MM.1S (cell line): ENCODE measurements at regions not wholly inside any gene's neighbourhood (a gene's known extent, or its start where the extent isn't known, plus 50 kb on each side); places are given as distances from the start of the nearest gene placed in this dataset.

Source experiments
- DNase-seq: peaks from one replicate; pipeline ENCODE4 v3.0.0-alpha.2; 2015
- H2AFZ ChIP-seq: fragments of 300-600 bp; sonication (generic); 2 replicates; pipeline ENCODE4 v1.6.0; 2016; ENCODE audit warnings: antibody characterized with exemption, low read length
- H3F3A ChIP-seq: fragments of 300-600 bp; sonication (generic); 2 replicates; pipeline ENCODE4 v1.6.1; 2016; ENCODE audit warnings: mild to moderate bottlenecking, antibody characterized with exemption, low read length, moderate library complexity, mixed read lengths; ENCODE audit not compliant: insufficient read depth
- H3K27ac ChIP-seq: fragments of 300-600 bp; sonication (generic); 2 replicates; pipeline ENCODE4 v1.5.1; 2016; ENCODE audit warnings: mild to moderate bottlenecking, low read length
- H3K27me3 ChIP-seq: fragments of 300-600 bp; sonication (generic); replicated peaks from 2 replicates; pipeline ENCODE4 v1.6.0; 2016; ENCODE audit warnings: low read length; ENCODE audit not compliant: insufficient read depth
- H3K36me3 ChIP-seq: fragments of 300-600 bp; sonication (generic); replicated peaks from 2 replicates; pipeline ENCODE4 v1.6.1; 2016; ENCODE audit warnings: mild to moderate bottlenecking, low read length, mixed read lengths; ENCODE audit not compliant: insufficient read depth
- H3K4me1 ChIP-seq: fragments of 300-600 bp; sonication (generic); 2 replicates; pipeline ENCODE4 v1.6.1; 2016; ENCODE audit warnings: low read length, mixed read lengths
- H3K4me2 ChIP-seq: fragments of 300-600 bp; sonication (generic); 2 replicates; pipeline ENCODE4 v1.6.0; 2016; ENCODE audit warnings: low read depth, low read length
- H3K4me3 ChIP-seq: fragments of 300-600 bp; sonication (generic); 2 replicates; pipeline ENCODE4 v1.5.1; 2016; ENCODE audit warnings: low read length, mixed read lengths
- H3K79me2 ChIP-seq: fragments of 300-600 bp; sonication (generic); 2 replicates; pipeline ENCODE4 v1.6.1; 2016; ENCODE audit warnings: mixed run types, low read length, mixed read lengths
- H3K9ac ChIP-seq: fragments of 300-600 bp; sonication (generic); 2 replicates; pipeline ENCODE4 v1.6.1; 2016; ENCODE audit warnings: low read length, mixed read lengths
- H3K9me2 ChIP-seq: fragments of 300-600 bp; sonication (generic); replicated peaks from 2 replicates; pipeline ENCODE4 v1.6.1; 2016; ENCODE audit warnings: mild to moderate bottlenecking, low read length, mixed read lengths; ENCODE audit not compliant: insufficient read depth
- H3K9me3 ChIP-seq: fragments of 300-600 bp; sonication (generic); replicated peaks from 2 replicates; pipeline ENCODE4 v1.6.1; 2016; ENCODE audit warnings: mild to moderate bottlenecking, low read length, mixed read lengths; ENCODE audit not compliant: insufficient read depth
- H4K20me1 ChIP-seq: fragments of 300-600 bp; sonication (generic); 2 replicates; pipeline ENCODE4 v1.6.1; 2016; ENCODE audit warnings: mild to moderate bottlenecking, low read length, moderate library complexity, mixed read lengths; ENCODE audit not compliant: insufficient read depth
- CTCF ChIP-seq: fragments of 300-600 bp; sonication (generic); IDR thresholded peaks from 2 replicates; pipeline ENCODE4 v1.5.1; 2016; ENCODE audit warnings: antibody characterized with exemption, low read length, mixed read lengths
- EZH2 ChIP-seq: fragments of 300-600 bp; sonication (generic); optimal IDR thresholded peaks from 2 replicates; pipeline ENCODE3; 2017; ENCODE audit warnings: low read depth, mild to moderate bottlenecking, antibody characterized with exemption, low read length, mixed read lengths
- EZH2phosphoT487 ChIP-seq: fragments of 300-600 bp; sonication (generic); IDR thresholded peaks from 2 replicates; pipeline ENCODE4 v1.6.1; 2018; ENCODE audit warnings: antibody characterized with exemption, low read length

- DNase-seq = no peak
- Histone ChIP-seq H3K36me3 (no peaks in the 10 kb centered on the region), H3K9ac (no peak overlapping the region), H3K27me3 (no peaks in the 10 kb centered on the region), H3K79me2 (no peaks in the 10 kb centered on the region), H3K9me2 (no peaks in the 10 kb centered on the region), H2AFZ (no peak overlapping the region), H3K4me1 (no peaks in the 10 kb centered on the region), H3K4me2 (no peak overlapping the region), H4K20me1 (no peaks in the 10 kb centered on the region), H3K27ac (no peak overlapping the region), H3K9me3 (no peaks in the 10 kb centered on the region), H3F3A (no peaks in the 10 kb centered on the region), H3K4me3 (no peak overlapping the region)
- TF ChIP-seq CTCF (no peak; the same call in 1 of the 2 replicates), EZH2 (no peak), EZH2phosphoT487 (no peak)
These were observed 508.1 kb upstream of the ARX start for GRCh38 chrX:25523574-25524540.

- H3K9me3 ChIP-seq = no peaks in the 10 kb centered on the region
- no peak overlapping the region for H3K9ac ChIP-seq
- TF ChIP-seq EZH2 (no peak), CTCF (no peak), EZH2phosphoT487 (no peak)
- no peak overlapping the region for H3K4me2 ChIP-seq
- no peaks in the 10 kb centered on the region for H3K9me2 ChIP-seq
- H3K36me3 ChIP-seq = no peaks in the 10 kb centered on the region
- H3K27me3 ChIP-seq = no peaks in the 10 kb centered on the region
- H3K79me2 ChIP-seq = no peaks in the 10 kb centered on the region
- no peak overlapping the region for H3K27ac ChIP-seq
- no peaks in the 10 kb centered on the region for H3F3A ChIP-seq
- H4K20me1 ChIP-seq = no peaks in the 10 kb centered on the region
- H3K4me1 ChIP-seq = no peaks in the 10 kb centered on the region
- no peak for DNase-seq
- no peak overlapping the region for H3K4me3 ChIP-seq
- H2AFZ ChIP-seq = no peak overlapping the region
These were observed 511.4 kb upstream of the ARX start for GRCh38 chrX:25527156-25527555.

- Histone ChIP-seq H3K9me2 (no peaks in the 10 kb centered on the region), H3F3A (no peaks in the 10 kb centered on the region), H3K4me2 (no peak overlapping the region), H3K4me1 (no peaks in the 10 kb centered on the region), H3K9ac (no peak overlapping the region), H3K27ac (no peak overlapping the region), H3K36me3 (no peaks in the 10 kb centered on the region), H3K9me3 (no peaks in the 10 kb centered on the region), H3K4me3 (no peak overlapping the region), H2AFZ (no peak overlapping the region), H3K27me3 (no peaks in the 10 kb centered on the region), H4K20me1 (no peaks in the 10 kb centered on the region), H3K79me2 (no peaks in the 10 kb centered on the region)
- no peak for DNase-seq
- TF ChIP-seq EZH2 = no peak
- no peak for TF ChIP-seq CTCF
- no peak for TF ChIP-seq EZH2phosphoT487
These were observed 511.8 kb upstream of the ARX start for GRCh38 chrX:25527596-25527995.
